GM19240 (cell line): ENCODE measurements at regions not wholly inside any gene's neighbourhood (a gene's known extent, or its start where the extent isn't known, plus 50 kb on each side); places are given as distances from the start of the nearest gene placed in this dataset.

Experiments
- DNase-seq: peaks from one replicate; pipeline ENCODE4 v3.0.0; 2011; ENCODE audit warnings: low spot score; ENCODE audit not compliant: insufficient read length

DNA sequence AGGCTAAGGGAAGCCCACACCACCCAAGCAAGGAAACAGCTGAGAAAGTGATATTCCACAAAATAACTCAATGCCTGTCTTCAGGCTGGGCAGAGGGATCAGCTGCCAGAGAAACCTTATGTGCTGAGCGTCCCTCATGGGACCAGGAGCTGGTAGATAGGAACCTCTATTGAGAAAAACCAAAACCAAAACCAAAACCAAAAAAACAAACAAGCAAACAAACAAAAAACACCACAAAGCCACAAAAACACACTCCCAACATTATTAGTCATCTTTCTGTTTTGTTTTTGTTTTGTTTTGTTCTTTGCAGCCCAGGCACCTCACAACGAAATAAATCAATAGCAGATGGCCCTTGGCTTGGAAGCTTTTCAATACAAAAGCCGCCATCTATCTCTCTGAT, 760.8 kb upstream of the CELF2 start:
- no peak for DNase-seq

GRCh38 chr10:10259013-10259412, 758.7 kb upstream of the CELF2 start:
- no peak for DNase-seq

GRCh38 chr10:10270126-10271050, 747.3 kb upstream of the CELF2 start:
- DNase-seq: no peak

DNA sequence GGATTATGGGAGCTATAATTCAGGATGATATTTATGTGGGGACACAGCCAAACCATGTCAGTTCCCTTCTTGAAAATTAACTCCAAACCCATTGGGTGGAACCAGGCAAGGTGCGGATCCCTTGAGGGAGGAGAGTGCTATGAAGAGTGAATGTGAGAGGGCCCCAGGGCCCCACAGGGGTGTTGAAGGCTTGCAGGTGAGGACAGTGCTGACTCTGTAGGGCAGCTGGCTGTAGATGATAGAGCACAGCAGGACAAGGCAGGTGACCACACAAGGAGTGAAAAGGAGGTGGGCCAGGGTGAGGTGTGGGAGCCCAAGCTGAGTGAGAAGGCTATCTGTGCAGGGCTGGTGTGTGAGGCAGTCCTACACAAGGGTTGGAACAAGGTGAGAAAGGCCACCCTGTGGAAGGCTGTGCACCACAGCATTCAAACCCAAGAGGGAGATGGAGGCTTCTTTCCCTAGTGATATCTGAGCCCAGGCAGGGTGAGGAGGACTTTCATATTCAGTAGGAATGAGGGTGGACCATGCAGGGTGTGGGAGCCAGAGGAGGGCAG, 746.0 kb upstream of the CELF2 start:
- no peak for DNase-seq

- no peak for DNase-seq
These were observed 744.0 kb upstream of the CELF2 start for GRCh38 chr10:10273661-10274060.

- DNase-seq: no peak
These were observed 737.8 kb upstream of the CELF2 start for GRCh38 chr10:10279906-10280305.

DNA sequence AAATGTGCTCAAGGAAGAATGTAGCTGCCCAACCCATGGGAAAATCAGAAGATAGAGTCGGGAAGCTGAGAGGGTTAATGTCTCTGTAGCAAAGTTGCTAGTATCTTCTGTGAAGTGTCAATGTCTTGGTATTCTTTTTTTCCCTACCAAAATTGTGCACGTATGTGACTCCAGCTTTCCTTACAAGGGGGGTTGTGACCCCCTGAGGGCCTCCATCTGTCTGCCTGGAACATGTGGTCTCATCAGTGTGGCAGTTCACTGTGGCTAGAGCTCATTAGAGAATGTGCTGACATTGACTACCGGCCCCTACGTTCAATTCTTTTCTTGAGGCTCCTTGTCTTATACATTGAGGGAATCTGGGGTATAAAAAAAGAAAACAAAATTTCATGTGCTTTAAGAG, 725.2 kb upstream of the CELF2 start:
- DNase-seq: no peak

DNA sequence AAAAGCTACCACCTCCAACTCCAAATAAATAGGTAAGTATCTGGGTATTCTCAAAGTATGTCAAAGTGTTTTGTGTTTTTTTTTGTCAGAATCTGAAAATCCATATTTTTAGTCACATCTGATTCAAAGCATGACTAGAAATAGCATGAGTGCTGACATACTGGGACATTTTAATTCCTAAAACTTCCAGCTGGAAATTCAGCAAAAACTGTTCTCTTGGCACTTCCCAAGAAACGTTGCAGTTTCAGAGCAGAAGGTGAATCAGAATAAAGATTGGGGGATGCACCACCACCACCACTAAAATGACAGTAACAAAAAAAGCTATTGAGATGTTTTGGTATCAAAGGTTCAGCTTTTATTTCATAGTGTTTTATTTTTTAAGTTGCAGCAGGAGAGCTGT, 724.6 kb upstream of the CELF2 start:
- no peak for DNase-seq

- DNase-seq: no peak
These were observed 724.2 kb upstream of the CELF2 start for GRCh38 chr10:10293481-10293951.

DNA sequence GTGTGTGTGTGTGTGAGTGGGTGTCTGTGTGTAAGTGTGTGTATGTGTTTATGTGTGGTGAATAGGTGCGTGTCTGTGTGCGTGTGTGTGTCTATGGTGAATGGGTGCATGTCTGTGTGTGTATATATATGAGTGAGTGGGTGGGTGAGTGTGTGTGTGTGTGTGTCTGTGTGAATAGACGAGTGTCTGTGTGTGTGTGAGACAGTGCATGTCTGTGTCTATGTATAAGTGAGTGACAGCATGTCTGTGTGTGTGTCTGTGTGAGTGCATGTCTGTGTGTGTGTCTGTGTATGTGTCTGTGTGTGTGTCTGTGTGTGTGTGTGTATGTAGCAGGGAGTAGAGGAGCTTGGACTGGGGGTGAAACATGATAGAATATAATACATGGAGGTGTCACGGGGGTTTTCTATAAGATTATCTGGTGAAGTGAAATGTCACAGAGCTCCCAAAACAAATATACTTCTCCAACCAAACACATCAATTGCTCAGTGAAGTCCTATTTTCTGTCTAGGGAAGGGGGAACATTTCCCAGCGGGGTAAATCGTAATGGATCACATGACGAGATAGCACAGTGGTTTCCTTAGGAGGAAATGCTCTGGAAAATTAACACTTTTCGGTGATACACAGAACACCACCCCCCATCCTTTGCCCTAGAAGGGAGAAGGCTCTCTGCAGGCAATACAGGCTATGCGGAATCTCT, 723.3 kb upstream of the CELF2 start:
- DNase-seq: no peak

DNA sequence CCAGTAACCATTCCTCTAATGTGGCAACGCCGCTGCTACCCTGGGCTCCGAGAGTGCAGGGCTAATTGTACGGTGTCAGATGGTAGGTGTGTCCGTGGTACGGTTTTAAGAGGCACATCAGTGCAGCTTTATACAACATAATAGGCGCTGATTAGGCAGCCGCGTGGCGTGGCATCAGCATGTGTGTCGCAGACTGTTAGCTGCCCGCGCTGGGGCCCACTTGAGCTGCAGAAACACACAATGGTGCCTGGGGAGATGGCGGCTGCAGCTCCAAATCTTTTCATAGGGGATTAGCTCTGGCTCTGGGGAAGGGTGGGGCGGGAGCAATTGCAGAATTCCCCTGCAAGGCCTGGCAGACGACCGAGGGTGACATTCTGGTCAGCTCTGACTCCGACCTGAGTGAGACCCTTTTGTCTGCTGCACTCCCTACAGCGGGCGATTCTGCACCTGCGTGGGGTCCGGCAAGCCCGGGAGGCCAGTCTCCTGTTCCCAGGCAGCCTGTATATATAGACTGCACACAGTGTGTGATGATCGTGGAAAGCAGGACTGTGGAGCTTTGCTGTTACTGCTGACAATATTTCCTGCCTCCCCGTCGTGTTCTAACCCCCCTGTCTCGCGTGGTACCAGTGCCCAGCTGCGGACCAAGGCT, 722.7 kb upstream of the CELF2 start:
- no peak for DNase-seq

GRCh38 chr10:10295537-10295936, 722.1 kb upstream of the CELF2 start:
- no peak for DNase-seq

GRCh38 chr10:10302689-10303088, 715.0 kb upstream of the CELF2 start:
- no peak for DNase-seq

DNA sequence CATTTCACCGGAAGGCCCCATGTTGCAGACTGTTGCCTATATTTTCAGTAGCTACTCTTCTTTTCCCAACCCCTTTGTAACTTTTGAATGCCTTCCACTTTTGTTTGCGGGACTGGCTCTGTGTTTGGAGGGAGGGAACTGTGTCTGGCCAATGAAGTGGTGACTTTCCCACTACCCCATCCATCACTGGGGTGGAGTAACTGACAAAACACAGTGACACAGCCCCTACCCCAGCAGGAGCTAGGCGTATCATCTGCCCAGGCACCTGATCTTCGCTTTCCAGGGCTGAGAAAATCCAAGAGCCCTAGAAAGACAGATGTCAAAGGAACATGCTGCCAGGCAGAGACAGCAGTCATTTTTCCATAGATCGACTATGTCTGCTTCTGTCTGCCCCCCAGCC, 710.6 kb upstream of the CELF2 start:
- DNase-seq: no peak

- DNase-seq: no peak
These were observed 710.1 kb upstream of the CELF2 start for GRCh38 chr10:10307551-10307950.

DNA sequence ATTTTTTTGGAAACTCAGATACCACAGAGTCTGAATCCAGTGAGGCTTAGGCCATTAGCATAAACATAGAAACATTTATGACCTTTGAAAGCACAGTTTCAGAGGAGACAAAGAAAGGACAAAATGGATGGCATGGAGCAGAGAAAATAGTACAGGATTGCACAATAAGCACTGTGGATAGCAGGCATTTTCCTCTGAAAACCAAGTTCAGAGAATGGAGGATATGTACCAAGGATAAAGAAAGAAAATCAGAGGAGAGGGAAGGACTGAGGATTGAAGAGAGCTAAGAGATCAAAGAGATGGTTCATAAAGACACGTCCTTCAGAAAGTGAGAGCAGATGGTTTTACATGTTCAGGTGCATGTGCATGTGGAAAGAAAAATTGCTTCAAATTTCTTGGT, 707.2 kb upstream of the CELF2 start:
- DNase-seq: no peak

- no peak for DNase-seq
These were observed 705.7 kb upstream of the CELF2 start for GRCh38 chr10:10311966-10312365.

DNA sequence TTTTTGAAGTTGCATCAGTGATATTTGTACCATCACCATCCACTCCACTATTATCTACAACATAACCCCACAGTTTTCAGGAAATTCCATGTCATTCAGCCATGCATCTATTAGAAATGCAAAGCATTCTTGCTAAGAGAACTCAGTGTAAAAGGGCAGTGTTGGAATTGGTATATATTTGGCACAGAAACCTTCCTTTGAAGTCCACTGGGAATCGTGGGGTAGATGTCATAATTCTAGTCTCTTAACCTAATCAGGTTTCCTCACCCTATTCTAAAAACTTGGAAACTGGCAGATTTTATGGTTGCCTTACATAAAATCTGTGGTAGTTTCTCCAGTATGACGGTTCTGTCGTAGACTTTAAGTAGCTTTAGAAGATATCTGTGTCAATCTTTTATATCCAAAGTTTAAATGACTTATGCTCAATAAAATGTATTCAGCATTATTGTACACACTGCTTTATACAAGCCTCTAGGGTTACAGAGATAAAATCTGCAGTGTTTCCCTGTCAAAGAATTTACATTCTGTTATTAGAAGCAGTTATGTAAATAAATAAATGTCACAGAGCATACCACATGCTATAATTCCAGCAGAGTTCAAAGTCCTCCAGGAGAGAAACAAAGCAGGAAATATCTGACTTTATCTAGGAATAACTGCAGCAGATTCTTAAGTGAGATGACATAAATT, 704.4 kb upstream of the CELF2 start:
- no peak for DNase-seq

DNA sequence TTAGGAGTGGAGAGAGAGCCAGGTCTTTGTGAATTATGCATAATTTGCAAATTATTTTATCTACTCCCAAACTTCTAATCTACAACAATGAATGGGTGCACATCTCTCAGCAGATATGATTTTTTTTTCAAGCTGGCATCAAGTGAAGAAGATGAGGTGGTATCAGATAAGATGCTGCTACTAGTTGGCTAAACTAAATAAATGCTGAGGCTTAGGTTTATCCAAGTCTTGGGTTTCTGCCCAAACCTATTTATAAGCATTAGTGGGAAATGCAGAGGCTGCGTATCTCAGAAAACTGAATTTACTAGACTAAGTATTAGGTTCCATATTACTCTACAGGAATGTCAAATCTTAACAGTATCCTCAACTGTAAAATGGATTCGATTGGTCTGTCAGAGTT, 703.0 kb upstream of the CELF2 start:
- no peak for DNase-seq

GRCh38 chr10:10315989-10316388, 701.7 kb upstream of the CELF2 start:
- no peak for DNase-seq

GRCh38 chr10:10317151-10317550, 700.5 kb upstream of the CELF2 start:
- DNase-seq: no peak
